Mammary epithelial cell (primary cell): ENCODE measurements at regions not wholly inside any gene's neighbourhood (a gene's known extent, or its start where the extent isn't known, plus 50 kb on each side); places are given as distances from the start of the nearest gene placed in this dataset.

Source experiments
- CTCF ChIP-seq, 2 donors: IDR thresholded peaks in 1 of 2; conservative IDR thresholded peaks in 1 of 2; 2 replicates each; pipeline ENCODE4 v1.5.1; 2011 to 2012; ENCODE audit warnings: inconsistent platforms in 2 of 2, low read length in 2 of 2, mild to moderate bottlenecking in 2 of 2, control low read depth in 1 of 2, low read depth in 1 of 2; ENCODE audit not compliant: insufficient read depth in 1 of 2; ENCODE audit errors: extremely low read depth in 1 of 2
- EZH2 ChIP-seq: IDR thresholded peaks from 2 replicates; pipeline ENCODE4 v1.6.1; 2012; ENCODE audit warnings: low read length, inconsistent platforms, borderline replicate concordance

DNA sequence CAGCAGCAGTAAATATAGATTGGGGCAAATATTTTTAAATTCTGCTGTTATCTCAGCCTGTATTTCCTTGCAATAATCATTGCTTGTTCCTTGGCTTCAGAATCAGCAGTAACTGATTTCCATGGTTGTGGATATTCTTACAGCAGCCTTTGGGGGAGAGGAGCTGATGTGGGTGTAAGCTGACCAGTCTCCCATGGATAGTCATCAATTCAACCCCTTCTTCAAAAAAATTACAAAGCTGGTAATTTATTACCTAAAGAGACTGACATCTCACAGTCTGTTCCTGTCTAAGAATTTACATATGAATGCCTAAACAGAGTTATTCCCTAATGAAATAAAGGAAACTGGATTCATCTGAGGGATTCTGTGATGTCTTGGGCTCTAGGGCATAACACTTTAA lies 103.1 kb upstream of the CABCOCO1 start:
- TF ChIP-seq CTCF (conservative IDR thresholded peaks at IDR 0.05 in 1 of 2, IDR thresholded peaks at IDR 0.05 in 1 of 2; ENCODE audit: extremely low read depth in 1 of 2, insufficient read depth in 1 of 2, low read depth in 1 of 2, low read length in 2 of 2) (no peak), EZH2 (no peak)
